IPS-18a (cell line): ENCODE measurements at regions not wholly inside any gene's neighbourhood (a gene's known extent, or its start where the extent isn't known, plus 50 kb on each side); places are given as distances from the start of the nearest gene placed in this dataset.

Experiments used
- H3K27ac ChIP-seq: one replicate; pipeline ENCODE4 v1.5.1; 2013; ENCODE audit warnings: low read length
- H3K27me3 ChIP-seq: one replicate; pipeline ENCODE4 v1.6.1; 2013; ENCODE audit warnings: mild to moderate bottlenecking, low read length; ENCODE audit not compliant: control insufficient read depth, insufficient read depth
- H3K36me3 ChIP-seq: one replicate; pipeline ENCODE4 v1.6.1; 2013; ENCODE audit warnings: low read depth, low read length; ENCODE audit not compliant: control insufficient read depth
- H3K4me1 ChIP-seq: one replicate; pipeline ENCODE4 v1.6.1; 2013; ENCODE audit warnings: low read depth, low read length; ENCODE audit not compliant: control insufficient read depth
- H3K4me3 ChIP-seq: one replicate; pipeline ENCODE4 v1.5.1; 2013; ENCODE audit warnings: low read length
- H3K9ac ChIP-seq: one replicate; pipeline ENCODE4 v1.6.1; 2013; ENCODE audit warnings: mild to moderate bottlenecking, low read length, moderate library complexity
- H3K9me3 ChIP-seq: one replicate; pipeline ENCODE4 v1.6.1; 2013; ENCODE audit warnings: low read depth, low read length; ENCODE audit not compliant: control insufficient read depth

- Histone ChIP-seq H3K9ac (no peak overlapping the region), H3K27me3 (no peaks in the 10 kb centered on the region)
These were observed 930.7 kb downstream of the BRD1 start for GRCh38 chr22:48896766-48897644.

DNA sequence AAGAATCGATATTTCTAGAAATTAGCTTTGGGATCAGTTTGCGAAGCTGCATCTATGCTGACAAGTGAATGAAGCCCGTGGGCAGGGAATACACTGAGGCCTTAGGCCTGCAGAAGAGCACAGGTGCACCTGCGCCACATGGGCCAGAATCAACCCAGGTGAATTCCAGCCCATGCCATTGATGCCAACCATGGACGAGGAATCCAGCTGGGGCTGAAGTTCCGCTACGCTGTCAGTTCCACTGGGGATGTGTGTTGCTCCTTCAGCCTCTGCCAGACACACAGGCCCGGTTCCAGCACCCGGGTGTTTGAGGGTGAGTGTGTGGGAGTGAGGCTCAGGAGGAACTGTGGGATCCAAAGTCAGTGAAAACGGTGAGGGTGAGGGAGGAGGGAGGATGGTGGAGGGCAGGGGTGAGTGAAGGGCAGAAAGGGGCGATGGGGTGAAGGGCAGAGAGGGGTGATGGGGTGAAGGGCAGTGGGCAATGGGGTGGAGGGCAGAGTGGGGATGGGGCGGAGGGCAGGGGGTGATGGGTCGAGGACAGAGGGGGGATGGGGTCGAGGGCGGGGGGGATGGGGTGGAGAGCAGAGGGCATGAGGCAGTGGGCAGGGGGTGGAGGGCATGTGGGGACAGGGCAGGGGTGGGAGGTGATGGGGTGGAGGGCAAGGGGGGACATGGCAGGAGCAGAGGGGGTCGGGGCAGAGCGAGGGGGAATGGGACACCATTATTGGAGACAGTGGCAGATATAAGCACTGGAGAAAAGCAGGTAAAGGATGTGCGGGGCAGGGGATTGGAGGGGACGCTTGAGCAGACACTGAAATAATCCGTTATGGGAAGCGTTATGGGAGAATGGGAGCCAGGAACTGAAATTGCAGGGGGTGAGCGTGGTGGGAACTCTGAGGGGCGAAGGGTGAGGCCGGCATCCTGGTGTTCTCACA lies 931.6 kb downstream of the BRD1 start:
- Histone ChIP-seq H3K9me3 (no peaks in the 10 kb centered on the region), H3K27me3 (no peaks in the 10 kb centered on the region), H3K36me3 (no peaks in the 10 kb centered on the region), H3K4me3 (no peak overlapping the region), H3K27ac (no peak overlapping the region), H3K9ac (no peak overlapping the region), H3K4me1 (no peaks in the 10 kb centered on the region)

More at GRCh38 chr22:48896766-48897644, 930.7 kb downstream of the BRD1 start:
- H3K4me3 ChIP-seq: no peak overlapping the region
- H3K4me1 ChIP-seq: no peaks in the 10 kb centered on the region
- H3K36me3 ChIP-seq: no peaks in the 10 kb centered on the region
- H3K9me3 ChIP-seq: no peaks in the 10 kb centered on the region
- no peak overlapping the region for H3K27ac ChIP-seq

GRCh38 chr22:48895336-48895735 lies 932.3 kb downstream of the BRD1 start:
- Histone ChIP-seq H3K36me3 (no peaks in the 10 kb centered on the region), H3K9me3 (no peaks in the 10 kb centered on the region), H3K27me3 (no peaks in the 10 kb centered on the region), H3K4me3 (no peak overlapping the region), H3K27ac (no peak overlapping the region), H3K4me1 (no peaks in the 10 kb centered on the region), H3K9ac (no peak overlapping the region)

DNA sequence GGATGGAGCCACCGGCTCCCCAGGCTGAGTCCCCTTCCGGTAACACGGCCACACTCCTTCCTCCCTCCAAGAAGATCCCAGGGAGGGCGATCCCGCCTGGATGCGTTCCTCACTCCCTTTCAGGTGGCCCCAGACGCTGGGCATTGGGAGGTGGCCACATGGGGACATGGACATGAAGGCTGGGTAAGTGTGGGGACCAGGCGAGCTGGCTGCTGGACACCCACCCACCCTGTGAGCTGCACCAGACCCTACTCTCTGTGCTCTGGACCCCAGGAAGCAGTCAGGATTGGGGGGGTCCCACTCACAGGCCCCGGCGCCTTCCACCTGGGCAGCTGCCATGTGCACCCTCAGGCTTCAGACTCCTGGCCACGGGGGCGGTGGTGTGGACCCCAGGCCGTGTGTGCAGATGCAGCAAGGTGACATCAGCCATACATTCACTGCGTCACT lies 932.8 kb downstream of the BRD1 start:
- Histone ChIP-seq H3K27me3 (no peaks in the 10 kb centered on the region), H3K9me3 (no peaks in the 10 kb centered on the region), H3K36me3 (no peaks in the 10 kb centered on the region), H3K27ac (no peak overlapping the region), H3K4me1 (no peaks in the 10 kb centered on the region), H3K9ac (no peak overlapping the region), H3K4me3 (no peak overlapping the region)

GRCh38 chr22:48894064-48894671 lies 933.5 kb downstream of the BRD1 start:
- H3K27ac ChIP-seq: no peak overlapping the region
- no peak overlapping the region for H3K9ac ChIP-seq
- no peaks in the 10 kb centered on the region for H3K9me3 ChIP-seq
- H3K27me3 ChIP-seq: no peaks in the 10 kb centered on the region
- no peaks in the 10 kb centered on the region for H3K36me3 ChIP-seq
- H3K4me1 ChIP-seq: no peaks in the 10 kb centered on the region
- no peak overlapping the region for H3K4me3 ChIP-seq

DNA sequence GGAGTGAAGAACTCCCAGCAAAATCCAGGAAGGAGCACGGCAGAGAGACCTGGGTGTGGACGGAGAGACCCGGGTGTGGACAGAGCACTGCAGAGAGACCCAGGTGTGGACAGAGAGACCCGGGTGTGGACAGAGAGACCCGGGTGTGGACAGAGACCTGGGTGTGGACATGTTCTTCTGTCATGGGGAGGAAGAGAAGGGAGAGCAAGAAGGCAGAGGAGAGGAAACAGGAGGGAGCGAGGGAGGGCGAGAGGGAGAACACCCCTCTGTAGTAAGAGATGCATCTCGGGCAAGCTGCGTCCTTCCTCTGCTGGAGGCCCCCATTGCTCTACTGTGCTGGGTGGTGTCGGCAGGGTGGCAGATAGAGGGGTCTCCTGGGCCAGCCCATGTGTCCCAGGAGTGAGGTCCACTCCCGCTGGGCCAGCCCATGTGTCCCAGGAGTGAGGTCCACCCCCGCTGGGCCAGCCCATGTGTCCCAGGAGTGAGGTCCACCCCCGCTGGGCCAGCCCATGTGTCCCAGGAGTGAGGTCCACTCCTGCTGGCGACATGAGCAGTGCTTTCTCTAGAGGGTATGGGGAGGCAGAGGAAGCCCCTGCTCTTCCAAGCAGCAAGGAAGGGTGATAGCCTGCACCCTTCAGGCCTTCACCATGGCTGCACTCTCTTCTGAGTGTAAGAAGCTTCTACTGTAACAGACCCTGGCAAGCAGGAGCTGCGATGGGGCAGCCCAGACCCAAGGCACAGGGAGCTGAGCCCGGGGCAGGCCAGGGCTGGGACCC lies 934.2 kb downstream of the BRD1 start:
- no peaks in the 10 kb centered on the region for H3K4me1 ChIP-seq
- no peaks in the 10 kb centered on the region for H3K9me3 ChIP-seq
- H3K36me3 ChIP-seq: no peaks in the 10 kb centered on the region

DNA sequence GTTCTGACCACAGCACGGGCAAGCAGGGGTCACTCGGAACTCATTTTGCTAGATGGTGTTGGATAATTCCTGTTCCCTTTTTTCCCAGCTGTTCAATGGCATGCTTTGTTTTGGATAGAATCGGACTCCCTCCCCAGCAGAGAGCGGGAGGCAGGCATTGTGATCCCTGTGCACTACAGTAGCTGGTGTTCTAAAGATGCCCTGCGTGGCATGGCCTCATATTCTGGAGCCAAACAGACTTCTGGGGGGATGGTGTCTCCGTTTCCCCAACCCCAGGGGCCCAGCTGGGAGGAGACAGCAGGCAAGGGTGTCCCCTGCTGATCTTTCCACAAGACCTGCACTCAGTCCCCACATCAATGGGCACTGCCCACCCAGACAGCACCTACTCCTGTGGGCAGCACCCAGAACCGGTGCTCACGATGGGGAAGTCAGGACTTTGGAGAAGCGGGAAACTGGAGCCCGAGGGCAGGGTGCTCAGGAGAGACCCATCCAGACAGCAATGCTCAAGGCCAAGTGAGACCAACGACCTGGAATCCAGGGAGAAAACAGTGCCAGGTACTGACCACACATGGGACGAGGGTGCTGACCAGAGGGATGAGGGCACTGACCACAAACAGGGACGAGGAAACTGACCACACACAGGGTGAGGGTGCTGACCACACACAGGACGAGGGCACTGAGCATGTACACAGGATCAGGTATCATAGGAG lies 934.9 kb downstream of the BRD1 start:
- H3K36me3 ChIP-seq: no peaks in the 10 kb centered on the region
- no peak overlapping the region for H3K9ac ChIP-seq
- no peaks in the 10 kb centered on the region for H3K4me1 ChIP-seq
- no peaks in the 10 kb centered on the region for H3K9me3 ChIP-seq
- no peaks in the 10 kb centered on the region for H3K27me3 ChIP-seq
- H3K4me3 ChIP-seq: no peak overlapping the region
- H3K27ac ChIP-seq: no peak overlapping the region

More for the DNA sequence above, 934.2 kb downstream of the BRD1 start:
- no peak overlapping the region for H3K9ac ChIP-seq
- no peaks in the 10 kb centered on the region for H3K27me3 ChIP-seq
- H3K27ac ChIP-seq: no peak overlapping the region
- H3K4me3 ChIP-seq: no peak overlapping the region

DNA sequence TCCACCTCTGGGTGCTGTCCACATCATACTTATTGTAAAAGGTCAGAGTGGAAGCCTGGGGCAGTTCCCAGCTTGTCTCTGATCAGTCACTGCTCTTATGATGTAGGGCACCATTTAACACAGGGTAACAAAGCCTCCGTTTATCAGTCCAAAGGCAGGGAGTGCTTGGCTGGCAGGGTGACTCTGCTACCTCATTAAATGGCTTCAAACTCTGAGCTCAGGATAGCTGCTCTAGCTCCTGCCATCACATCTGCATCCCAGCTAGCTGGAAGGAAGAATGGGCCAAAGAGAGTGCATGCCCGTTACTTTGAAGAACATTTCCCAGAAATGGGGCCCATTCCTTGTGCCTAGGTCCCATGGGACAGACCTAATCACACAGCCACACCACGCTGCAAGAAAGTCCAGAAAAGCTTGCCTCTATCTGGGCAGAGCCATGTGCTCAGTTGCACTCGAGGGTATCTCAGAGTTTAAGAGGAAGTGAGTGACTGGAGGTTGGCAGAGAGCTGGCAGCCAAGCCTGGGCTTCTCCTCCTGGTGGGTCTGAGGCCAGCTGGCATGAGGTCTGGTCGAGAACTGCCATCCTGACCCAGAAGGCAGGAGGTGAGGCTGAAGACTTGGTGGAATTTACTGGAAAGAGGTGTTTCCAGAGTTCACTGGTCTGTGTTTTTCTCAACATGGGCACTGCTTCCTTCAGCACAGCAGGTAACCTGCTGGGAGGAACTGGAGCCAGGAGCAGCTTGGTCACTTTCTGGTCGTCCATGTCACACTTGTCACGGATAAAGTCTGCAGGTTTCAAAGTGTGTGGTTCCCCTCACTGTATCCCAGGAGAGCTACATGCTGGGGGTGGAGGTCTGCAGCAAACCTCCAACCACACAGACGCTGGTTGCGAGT lies 935.7 kb downstream of the BRD1 start:
- Histone ChIP-seq H3K9ac (no peak overlapping the region), H3K27ac (no peak overlapping the region), H3K4me3 (no peak overlapping the region), H3K36me3 (no peaks in the 10 kb centered on the region), H3K4me1 (no peaks in the 10 kb centered on the region), H3K27me3 (no peaks in the 10 kb centered on the region), H3K9me3 (no peaks in the 10 kb centered on the region)

- Histone ChIP-seq H3K36me3 (no peaks in the 10 kb centered on the region), H3K27me3 (no peaks in the 10 kb centered on the region), H3K9ac (no peak overlapping the region), H3K4me1 (no peaks in the 10 kb centered on the region), H3K27ac (no peak overlapping the region), H3K9me3 (no peaks in the 10 kb centered on the region), H3K4me3 (no peak overlapping the region)
These were observed 936.7 kb downstream of the BRD1 start for GRCh38 chr22:48890693-48891554.
